OCI-M1 (cell line): ENCODE measurements at regions not wholly inside any gene's neighbourhood (a gene's known extent, or its start where the extent isn't known, plus 50 kb on each side); places are given as distances from the start of the nearest gene placed in this dataset.

ENCODE experiments used
- DNase-seq: peaks from one replicate; lab custom pipeline; 2025; lab: John Stamatoyannopoulos, UW

DNA sequence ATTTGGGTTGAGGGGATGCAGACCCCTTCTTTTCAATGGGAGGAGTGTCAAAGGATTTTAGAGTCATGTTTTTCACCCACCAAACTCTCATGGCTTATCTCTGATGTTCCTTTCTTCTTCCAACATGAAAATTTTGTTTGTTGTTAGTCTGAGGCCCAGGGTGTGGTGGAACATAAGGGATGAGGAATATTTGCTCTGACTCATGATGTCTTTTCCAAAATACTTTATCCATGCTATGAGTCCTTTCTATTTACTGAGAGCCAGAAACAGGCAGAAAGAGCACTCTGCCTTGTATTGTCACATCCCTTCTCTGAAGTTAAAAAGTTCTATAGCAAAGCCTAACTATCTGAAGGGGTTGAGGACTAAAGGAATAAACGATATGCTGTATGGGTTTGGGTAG lies 61.6 kb upstream of the GYPA start:
- DNase-seq, result no peak

DNA sequence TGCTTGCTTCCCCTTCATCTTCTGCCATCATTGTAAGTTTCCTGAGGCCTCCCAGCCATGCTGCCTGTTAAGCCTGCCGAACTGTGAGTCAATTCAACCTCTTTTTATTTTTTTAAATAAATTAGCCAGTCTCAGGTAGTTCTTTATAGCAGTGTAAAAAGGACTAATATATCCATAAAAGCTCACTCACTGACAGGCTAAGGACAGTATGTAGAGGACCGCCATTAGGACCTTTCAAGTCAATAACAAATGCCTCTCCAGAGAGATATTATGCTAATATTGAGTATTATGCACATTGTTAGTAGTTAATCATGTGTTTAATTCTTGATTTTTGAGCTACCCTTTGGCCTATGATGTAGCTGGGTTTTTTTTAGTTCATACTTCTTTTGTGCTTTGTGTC lies 62.6 kb upstream of the GYPA start:
- no peak for DNase-seq

- DNase-seq, result no peak
Observed at GRCh38 chr4:144204431-144204830, 63.9 kb upstream of the GYPA start.

GRCh38 chr4:144206711-144207110 lies 66.2 kb upstream of the GYPA start:
- no peak for DNase-seq

DNA sequence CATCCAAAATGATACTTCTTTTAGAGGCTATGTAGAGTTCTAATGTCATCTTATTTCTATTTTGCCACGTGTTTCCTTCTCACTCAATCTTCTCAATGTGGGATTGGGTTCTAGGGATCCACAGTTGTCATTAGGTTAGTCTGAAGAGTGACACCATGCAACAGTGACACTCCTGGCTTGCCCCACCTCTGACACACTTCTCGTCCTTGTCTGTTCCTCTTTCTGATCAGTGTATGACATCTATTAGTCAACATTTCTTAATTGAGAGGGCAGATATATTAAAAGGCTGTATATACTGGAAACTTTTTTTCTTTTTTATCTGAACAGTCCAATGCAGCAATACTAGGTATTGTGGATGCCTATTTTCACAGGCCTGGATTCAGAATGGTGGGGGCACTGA lies 67.6 kb upstream of the GYPA start:
- no peak for DNase-seq

DNA sequence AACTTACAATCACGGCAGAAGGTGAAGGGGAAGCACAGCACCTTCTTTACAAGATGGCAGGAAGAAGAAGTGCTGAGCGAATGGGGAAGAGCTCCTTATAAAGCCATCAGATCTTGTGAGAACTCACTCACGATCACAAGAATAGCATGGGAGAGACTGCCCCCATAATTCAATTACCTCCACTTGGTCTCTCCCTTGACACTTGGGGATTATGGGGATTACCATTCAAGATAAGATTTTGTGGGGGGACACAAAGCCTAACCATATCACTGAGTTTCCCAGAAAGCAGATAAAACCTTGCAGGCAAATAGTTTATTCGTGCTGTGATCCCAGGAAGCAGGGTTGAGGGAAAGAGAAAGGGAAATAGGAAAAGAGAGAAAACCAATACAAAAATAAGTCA lies 69.0 kb upstream of the GYPA start:
- no peak for DNase-seq

GRCh38 chr4:144213371-144213770 lies 72.9 kb upstream of the GYPA start:
- DNase-seq, result no peak

DNA sequence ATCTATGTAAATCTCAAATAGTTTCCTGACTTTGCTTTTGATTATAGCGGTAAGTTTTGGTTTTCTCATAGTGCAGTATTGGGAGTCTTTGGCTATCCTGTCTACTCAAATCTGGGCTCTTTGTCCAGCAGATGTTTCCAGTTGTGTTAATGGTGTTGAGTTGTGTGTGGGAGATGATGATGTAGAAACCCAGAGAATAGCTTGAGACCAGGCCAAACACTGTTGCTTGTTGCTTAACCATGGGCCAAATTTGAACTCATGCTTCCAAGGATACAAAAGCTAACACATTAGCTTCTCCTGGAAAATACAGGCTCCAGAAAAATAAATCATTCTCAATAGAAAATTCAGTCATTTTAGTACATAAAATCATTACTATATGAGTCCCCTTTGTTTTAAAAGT lies 82.6 kb upstream of the GYPA start:
- no peak for DNase-seq

- no peak for DNase-seq
Observed at GRCh38 chr4:144223661-144224060, 83.1 kb upstream of the GYPA start.

DNA sequence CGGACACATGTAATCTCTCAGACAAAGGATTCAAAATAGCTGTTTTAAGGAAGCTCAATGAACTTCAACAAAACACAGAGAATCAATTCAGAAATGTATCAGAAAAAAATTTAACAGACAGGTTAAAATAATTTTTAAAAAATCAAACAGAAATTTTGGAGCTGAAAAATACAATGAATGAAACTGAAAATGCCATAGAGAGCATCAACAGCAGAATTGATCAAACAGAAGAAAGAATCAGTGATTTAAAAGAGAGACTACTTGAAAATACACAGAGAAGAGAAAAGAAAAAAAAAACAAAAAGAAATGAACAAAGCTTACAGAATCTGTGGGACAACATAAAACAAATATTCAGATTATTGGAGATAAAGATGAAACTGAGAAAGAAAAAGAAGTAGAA lies 118.8 kb upstream of the GYPA start:
- no peak for DNase-seq

DNA sequence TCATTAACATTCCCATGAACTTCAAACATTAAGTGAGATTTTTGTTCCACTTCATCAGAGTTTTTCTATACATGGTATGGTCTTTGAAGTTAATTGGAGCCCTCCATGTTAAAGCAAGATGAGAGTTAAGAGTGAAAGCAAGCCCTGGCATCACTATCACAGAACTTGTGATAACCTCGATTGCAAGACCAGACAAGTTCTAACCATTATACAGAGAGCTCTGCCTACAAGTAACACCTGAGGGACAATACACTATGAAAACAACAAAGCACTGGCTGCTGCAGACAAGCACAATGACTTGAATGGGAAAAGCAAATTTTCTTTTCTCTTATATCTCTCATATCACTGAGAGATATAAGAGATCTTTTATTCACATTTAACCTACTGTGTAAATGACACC lies 126.6 kb upstream of the GYPA start:
- no peak for DNase-seq

GRCh38 chr4:144280688-144281087 lies 140.2 kb upstream of the GYPA start:
- DNase-seq, result no peak

GRCh38 chr4:144283526-144283925 lies 143.0 kb upstream of the GYPA start:
- DNase-seq, result no peak

GRCh38 chr4:144284026-144284425 lies 143.5 kb upstream of the GYPA start:
- DNase-seq, result no peak

- DNase-seq, result peak; percentile 18
Observed at GRCh38 chr4:144288011-144288903, 147.7 kb upstream of the GYPA start.

DNA sequence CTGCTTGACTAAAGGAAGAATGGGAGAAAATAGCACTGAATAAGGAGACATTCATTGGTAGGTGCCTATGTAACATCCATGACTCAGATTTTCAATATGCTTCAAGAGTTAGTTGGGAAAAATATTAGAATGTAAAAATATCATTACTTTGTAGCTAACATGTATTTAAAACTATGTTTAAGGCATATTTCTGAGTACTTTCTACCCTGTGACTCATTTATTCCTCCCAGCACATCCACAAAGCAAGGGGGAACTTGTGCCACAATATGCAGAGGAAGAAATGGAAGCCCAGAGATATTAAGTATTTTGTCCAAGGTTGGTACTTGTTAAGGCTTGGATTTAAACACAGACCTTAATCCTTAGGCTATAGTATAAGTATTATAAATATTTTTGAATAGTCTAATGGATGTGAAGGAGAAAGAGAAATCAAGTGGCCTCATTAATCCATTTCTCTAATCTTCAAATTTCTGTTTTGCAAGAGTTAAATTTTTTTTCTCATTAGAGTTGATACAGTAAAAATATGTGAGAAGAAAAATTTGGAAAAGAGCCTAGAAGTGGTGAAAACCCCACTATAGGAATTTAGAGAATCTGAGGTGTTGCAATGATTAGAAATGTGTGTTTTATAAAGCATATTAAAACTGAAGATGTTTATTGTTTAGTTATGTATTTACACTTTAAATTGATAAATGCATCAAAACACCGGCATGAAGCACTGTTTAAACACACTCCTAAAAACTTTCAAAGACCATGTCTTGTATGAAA lies 149.3 kb upstream of the GYPA start:
- no peak for DNase-seq

GRCh38 chr4:144291164-144291563 lies 150.6 kb upstream of the GYPA start:
- DNase-seq, result no peak

GRCh38 chr4:144294211-144294610 lies 153.7 kb upstream of the GYPA start:
- DNase-seq, result no peak

DNA sequence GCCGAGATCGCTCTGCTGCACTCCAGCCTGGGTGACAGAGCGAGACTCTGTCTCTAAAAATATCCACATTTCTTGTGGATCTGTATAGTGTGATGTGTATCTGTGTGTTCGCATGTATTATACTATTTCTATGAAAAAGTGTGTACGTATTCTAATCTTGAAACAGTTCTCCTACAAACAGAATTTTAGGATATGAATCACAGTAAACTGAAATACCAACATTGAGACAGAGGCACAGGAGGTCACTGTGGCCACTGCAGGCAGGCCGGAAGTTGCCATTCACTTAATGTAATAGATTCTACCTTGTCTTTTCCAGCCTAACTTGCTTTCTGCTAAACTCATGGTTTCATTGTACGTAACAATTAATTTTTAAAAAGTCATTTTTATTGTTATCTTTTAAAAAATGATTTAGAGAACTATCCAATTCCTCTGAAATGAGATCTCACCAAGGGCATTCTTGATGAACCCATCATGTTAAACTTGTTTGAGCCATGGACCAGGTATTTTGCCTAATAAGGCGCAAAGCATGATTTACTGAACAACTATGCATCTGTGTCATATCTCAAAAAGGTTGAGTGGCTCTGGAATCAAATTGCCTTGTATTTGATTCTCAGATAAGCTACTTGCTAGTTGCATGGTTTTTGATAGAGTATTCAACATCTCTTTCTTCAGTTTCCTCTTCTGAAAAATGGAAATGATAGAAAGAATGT lies 154.9 kb upstream of the GYPA start:
- no peak for DNase-seq

GRCh38 chr4:144296941-144297340 lies 156.4 kb upstream of the GYPA start:
- DNase-seq, result no peak

GRCh38 chr4:144298519-144298918 lies 158.0 kb upstream of the GYPA start:
- no peak for DNase-seq

- no peak for DNase-seq
Observed at GRCh38 chr4:144300616-144301015, 160.1 kb upstream of the GYPA start.
